Stimulated activated CD4-positive, alpha-beta T cell treated with anti-CD3 and anti-CD28 coated beads, Interleukin-4, amount 100 ng/mL, for 48 hours (primary cell): ENCODE measurements at regions not wholly inside any gene's neighbourhood (a gene's known extent, or its start where the extent isn't known, plus 50 kb on each side); places are given as distances from the start of the nearest gene placed in this dataset.

Source experiments
- DNase-seq, 2 donors: peaks; one replicate each; pipeline ENCODE4 v3.0.0-alpha.2; 2020; ENCODE audit warnings: low read depth in 2 of 2

GRCh38 chr6:139547804-139548203, 173.4 kb upstream of the CITED2 start:
- DNase-seq = no peak

GRCh38 chr6:139547122-139547776, 172.8 kb upstream of the CITED2 start:
- no peak for DNase-seq

DNA sequence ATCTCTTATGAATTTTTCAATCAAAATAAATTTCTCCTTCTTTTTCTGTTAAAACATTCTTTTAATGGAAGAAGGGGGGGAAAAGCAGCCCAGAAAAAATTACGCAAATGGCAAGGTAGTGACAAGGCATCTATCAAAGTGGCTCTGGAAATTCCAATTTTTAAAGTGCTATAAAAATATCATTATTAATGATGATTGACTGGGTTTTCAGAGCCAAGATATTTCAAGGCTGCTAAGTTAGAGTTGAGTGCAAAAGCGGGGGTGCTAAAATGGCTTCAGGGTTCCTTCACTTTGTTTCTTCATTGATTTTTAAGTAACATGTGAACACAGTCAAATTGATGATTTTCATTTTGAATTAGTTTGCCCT, 171.6 kb upstream of the CITED2 start:
- DNase-seq = no peak

DNA sequence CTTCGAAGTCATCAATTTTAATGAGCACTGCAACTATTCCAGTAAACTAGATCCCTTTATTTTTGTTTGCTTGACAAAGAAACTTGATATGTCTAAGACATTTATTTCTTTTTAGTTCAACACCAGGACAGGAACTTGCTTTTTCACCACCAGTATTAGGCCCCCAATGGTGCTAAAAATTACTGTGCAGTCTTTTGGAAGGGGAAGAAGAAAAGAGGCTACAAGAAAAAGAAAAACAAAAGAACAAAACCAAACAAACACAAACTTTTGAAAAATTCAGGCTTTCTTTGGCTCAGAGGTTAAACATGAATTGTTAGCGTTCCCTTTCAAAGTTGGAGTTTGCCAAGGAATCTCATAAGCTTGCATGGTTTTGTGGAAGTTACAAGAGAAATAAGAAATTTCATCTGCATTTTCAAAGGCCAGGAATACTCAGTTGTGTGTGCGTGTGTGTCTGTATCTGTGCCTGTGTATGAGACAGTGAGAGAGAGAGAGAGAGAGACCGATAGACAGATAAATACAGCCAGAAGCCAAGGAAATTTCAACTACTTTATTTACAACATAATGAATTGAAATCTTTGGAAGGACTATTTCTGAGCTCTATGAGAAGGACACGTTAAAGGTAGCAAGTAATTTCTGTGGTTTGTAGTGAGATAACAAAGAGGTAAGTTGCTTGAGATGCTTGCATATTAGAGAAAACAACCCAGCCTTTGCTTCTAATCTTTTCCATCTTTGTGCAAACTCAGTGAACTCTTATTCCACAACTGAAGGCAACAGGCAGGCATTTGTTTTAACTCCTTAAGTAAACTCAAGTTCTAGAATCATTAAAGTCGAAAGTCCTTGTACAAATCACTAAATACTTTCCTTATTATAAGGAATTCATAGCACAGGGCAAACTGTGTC, 171.0 kb upstream of the CITED2 start:
- DNase-seq = no peak

DNA sequence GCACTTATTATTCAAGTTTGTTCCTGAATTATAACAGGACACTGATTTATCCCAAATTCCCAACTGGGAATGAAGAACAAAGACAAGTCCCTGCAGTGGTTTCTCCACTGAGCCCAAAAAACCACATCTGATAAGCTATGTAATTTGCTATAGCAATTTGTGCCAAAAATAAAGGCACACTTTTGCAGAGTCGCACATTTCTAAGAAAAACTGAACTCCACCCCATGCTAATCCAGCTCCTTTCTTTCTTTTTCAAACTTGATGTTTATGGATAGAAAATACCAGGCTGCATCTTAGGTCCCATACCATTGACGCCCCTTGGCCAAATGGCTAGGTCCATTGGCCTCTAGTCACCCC, 170.2 kb upstream of the CITED2 start:
- DNase-seq = no peak

DNA sequence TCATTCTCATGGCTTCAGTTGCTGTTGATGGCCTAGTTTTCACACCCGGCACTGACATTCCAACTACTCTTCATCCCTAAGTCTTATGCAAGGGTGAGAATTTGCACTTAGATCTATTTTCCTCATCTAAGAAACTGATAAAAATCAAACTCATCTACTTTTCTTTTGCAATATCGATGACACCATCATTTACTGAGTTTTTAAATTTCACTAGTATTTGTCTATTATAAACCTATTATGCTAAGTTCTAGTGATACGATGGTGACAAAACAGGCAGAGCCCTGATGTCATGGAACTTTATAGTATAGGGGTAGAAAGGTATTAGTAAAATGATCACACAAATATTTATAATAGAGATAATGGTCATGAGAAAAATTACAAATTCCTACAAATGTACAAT, 167.9 kb upstream of the CITED2 start:
- no peak for DNase-seq

- DNase-seq = no peak
Observed at GRCh38 chr6:139540894-139541293, 166.4 kb upstream of the CITED2 start.

DNA sequence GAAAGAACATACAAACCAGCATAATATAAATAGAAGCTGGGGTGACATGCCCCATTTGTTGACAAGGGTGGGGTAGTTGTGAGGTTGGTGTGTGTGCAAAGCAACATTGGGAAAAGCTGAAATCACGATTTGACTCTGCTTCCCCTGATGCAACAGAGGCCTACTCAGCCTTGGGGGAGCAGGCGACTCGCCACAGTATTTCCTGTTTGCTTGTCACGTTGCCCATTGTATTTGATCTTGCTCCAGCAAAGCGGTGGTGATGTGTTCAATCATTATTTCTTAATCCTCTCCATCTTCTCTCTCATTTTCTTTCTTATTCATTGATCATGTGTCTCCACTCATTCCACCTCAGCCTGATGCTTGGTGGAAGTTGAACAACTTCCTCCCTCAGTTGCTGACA, 165.8 kb upstream of the CITED2 start:
- DNase-seq = peak; percentile 13 to 28

- DNase-seq = no peak
Observed at GRCh38 chr6:139539852-139540251, 165.4 kb upstream of the CITED2 start.

- DNase-seq = no peak
Observed at GRCh38 chr6:139538366-139538765, 163.9 kb upstream of the CITED2 start.

GRCh38 chr6:139536751-139537617, 162.5 kb upstream of the CITED2 start:
- no peak for DNase-seq

GRCh38 chr6:139534472-139535115, 160.1 kb upstream of the CITED2 start:
- no peak for DNase-seq

DNA sequence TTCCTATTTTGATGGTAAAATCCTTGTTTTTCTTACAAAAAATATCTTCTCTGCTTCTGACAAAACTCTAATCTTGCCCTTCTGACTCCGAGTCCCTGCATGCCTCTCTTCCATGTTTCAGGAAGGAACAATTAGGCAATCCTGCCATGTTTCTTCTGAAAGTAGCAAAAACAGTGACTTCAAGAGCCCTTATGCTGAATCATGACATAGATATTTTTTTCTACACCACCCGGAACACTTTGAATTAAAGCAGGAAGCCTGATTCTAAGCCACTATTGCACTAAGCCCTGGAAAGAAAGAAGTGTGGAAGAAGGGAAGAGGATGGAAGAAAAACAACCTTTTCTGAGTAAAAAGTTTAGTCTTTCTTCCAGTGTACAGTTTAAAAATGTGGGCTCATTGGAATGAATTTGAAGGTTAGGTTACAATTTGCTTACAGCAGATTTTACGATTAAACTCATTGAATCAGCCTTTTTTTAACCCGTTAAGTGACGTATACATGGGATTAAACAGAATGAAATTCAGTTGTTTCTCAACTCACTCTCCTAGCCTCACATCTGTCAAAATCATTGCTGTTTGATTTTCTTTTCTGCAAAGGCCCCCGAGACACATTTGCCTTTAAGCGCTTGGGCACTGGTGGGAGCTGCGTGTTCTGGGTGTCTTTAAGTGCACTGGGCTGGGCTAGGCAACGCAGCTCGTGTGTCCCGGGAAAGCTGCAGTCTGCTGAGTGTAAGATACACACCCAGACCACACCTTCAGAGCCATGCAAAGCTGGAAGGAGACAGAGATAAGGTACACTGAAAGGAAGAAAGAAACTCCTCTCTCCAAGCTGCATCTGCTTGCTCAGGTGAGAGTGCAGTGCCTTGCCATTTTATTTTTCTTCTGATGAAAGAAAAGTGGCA, 159.4 kb upstream of the CITED2 start:
- no peak for DNase-seq

GRCh38 chr6:139533171-139533570, 158.7 kb upstream of the CITED2 start:
- DNase-seq = no peak

- no peak for DNase-seq
Observed at GRCh38 chr6:139531148-139532115, 157.0 kb upstream of the CITED2 start.

- no peak for DNase-seq
Observed at GRCh38 chr6:139530561-139530960, 156.1 kb upstream of the CITED2 start.

- DNase-seq = no peak
Observed at GRCh38 chr6:139529420-139529819, 155.0 kb upstream of the CITED2 start.

DNA sequence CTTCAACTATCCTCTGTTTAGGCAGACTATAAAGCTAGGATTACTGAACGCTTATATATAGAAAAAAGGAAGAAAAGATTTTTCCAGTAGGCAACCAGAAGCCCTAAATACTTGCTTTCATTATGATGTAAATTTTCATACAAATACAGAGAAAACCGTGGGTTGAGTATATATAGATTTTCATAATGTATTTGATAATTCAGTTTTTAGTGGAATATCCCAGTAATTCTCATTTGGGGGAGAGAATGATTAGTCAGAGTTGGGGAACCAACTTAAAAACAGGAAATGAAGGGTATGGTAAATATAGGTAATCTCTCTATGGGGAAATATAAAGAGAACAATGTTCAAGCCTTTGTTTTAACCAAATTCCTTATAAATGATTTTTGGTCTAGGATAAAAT, 154.0 kb upstream of the CITED2 start:
- DNase-seq = no peak

- DNase-seq = no peak
Observed at GRCh38 chr6:139525415-139525814, 151.0 kb upstream of the CITED2 start.

DNA sequence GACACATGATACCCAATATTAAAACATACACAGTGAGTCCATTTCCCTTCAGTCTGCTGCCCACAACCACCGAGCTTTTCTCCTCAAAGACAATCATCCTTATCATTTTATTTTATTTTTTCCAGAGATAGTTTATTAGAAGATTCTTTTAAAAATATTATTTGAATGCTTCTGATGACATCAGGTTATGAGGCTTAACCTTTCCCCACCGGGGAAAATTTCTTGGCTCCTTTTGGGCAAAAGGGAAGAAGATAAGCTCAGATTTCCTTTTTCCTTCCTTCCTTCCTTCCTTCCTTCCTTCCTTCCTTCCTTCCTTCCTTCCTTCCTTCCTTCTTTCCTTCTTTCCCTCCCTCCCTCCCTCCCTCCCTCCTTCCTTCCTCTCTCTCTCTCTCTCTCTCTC, 149.5 kb upstream of the CITED2 start:
- no peak for DNase-seq
